OCI-LY7 (cell line): ENCODE measurements at regions not wholly inside any gene's neighbourhood (a gene's known extent, or its start where the extent isn't known, plus 50 kb on each side); places are given as distances from the start of the nearest gene placed in this dataset.

ENCODE experiments used
- EZH2phosphoT487 ChIP-seq: fragments of 200-600 bp; sonication (generic); IDR thresholded peaks from 2 replicates; pipeline ENCODE4 v1.6.1; 2018; ENCODE audit warnings: low read depth, borderline replicate concordance, mild to moderate bottlenecking, mixed run types, antibody characterized with exemption, low read length, moderate library complexity, mixed read lengths
- TF ChIP-seq, protein P1 (sequence below): fragments of 200-600 bp; sonication (generic); conservative IDR thresholded peaks from 2 replicates; pipeline ENCODE4 v1.5.1; 2014; ENCODE audit warnings: mild to moderate bottlenecking, antibody characterized with exemption, low read length, moderate library complexity, mixed read lengths

DNA sequence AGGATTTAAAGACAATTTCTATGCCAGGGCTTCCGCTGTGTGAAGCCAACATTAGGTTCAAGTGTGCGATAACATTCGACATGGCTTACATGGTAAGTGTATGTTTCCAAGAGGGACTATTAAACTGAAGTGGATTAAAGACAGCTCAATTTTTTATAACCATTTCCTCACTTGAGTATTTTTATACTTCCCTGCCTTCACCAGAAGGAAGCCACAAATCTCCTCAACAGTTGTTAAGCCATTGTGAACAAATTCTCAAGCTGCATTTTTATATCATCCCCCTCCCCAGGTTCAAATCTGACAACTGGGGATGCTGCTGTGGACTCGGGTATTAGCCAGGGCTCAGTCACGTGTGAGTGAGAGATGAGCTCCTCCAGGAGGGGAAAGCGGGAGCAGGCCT is 116.3 kb downstream of the RHOU start:
- TF ChIP-seq, protein P1, sequence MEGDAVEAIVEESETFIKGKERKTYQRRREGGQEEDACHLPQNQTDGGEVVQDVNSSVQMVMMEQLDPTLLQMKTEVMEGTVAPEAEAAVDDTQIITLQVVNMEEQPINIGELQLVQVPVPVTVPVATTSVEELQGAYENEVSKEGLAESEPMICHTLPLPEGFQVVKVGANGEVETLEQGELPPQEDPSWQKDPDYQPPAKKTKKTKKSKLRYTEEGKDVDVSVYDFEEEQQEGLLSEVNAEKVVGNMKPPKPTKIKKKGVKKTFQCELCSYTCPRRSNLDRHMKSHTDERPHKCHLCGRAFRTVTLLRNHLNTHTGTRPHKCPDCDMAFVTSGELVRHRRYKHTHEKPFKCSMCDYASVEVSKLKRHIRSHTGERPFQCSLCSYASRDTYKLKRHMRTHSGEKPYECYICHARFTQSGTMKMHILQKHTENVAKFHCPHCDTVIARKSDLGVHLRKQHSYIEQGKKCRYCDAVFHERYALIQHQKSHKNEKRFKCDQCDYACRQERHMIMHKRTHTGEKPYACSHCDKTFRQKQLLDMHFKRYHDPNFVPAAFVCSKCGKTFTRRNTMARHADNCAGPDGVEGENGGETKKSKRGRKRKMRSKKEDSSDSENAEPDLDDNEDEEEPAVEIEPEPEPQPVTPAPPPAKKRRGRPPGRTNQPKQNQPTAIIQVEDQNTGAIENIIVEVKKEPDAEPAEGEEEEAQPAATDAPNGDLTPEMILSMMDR = no peak
- no peak for TF ChIP-seq EZH2phosphoT487
